Keratinocyte (primary cell): ENCODE measurements at regions not wholly inside any gene's neighbourhood (a gene's known extent, or its start where the extent isn't known, plus 50 kb on each side); places are given as distances from the start of the nearest gene placed in this dataset.

Experiments
- DNase-seq: peaks from one replicate; pipeline ENCODE4 v3.0.0-alpha.2; 2011; ENCODE audit warnings: low read depth, missing footprints, low spot score
- FAIRE-seq: peaks from 2 replicates; lab custom pipeline; 2011; peaks lifted over from hg19 to GRCh38; lab: Jason Lieb, UNC
- H2AFZ ChIP-seq: 2 replicates; pipeline ENCODE4 v1.6.0; 2012; ENCODE audit warnings: low read length, control low read depth, inconsistent platforms; ENCODE audit not compliant: control insufficient read depth
- H3K27ac ChIP-seq: 2 replicates; pipeline ENCODE4 v1.5.1; 2011; ENCODE audit warnings: low read length; ENCODE audit not compliant: control insufficient read depth, insufficient read depth
- H3K27me3 ChIP-seq: 3 replicates; pipeline ENCODE4 v1.6.0; 2011; ENCODE audit warnings: low read length; ENCODE audit not compliant: control insufficient read depth, insufficient read depth; ENCODE audit errors: extremely low read depth
- H3K36me3 ChIP-seq, 2 experiments: 2 replicates in 1 of 2; 3 replicates in 1 of 2; pipeline ENCODE4 v1.5.1; 2011; ENCODE audit warnings: low read length in 2 of 2, mild to moderate bottlenecking in 1 of 2; ENCODE audit not compliant: control insufficient read depth in 2 of 2, insufficient read depth in 2 of 2; ENCODE audit errors: extremely low read depth in 1 of 2
- H3K4me1 ChIP-seq: 3 replicates; pipeline ENCODE4 v1.5.1; 2011; ENCODE audit warnings: low read length; ENCODE audit not compliant: control insufficient read depth, insufficient read depth; ENCODE audit errors: extremely low read depth
- H3K4me2 ChIP-seq: 3 replicates; pipeline ENCODE4 v1.6.0; 2011; ENCODE audit warnings: low read depth, low read length; ENCODE audit not compliant: control insufficient read depth, insufficient read depth; ENCODE audit errors: extremely low read depth
- H3K4me3 ChIP-seq, 3 experiments: fragments of 200-600 bp in 1 of 3; sonication (generic) in 1 of 3; 2 replicates in 2 of 3; 3 replicates in 1 of 3; pipeline ENCODE4 v1.5.1; 2011 to 2016; ENCODE audit warnings: low read length in 3 of 3, mild to moderate bottlenecking in 3 of 3, control low read depth in 2 of 3, inconsistent platforms in 1 of 3, low read depth in 1 of 3, mixed read lengths in 1 of 3, mixed run types in 1 of 3, moderate library complexity in 1 of 3; ENCODE audit not compliant: control insufficient read depth in 2 of 3, insufficient read depth in 2 of 3; ENCODE audit errors: extremely low read depth in 1 of 3
- H3K79me2 ChIP-seq: 2 replicates; pipeline ENCODE4 v1.6.0; 2012; ENCODE audit warnings: low read length; ENCODE audit not compliant: control insufficient read depth, insufficient read depth
- H3K9ac ChIP-seq: 3 replicates; pipeline ENCODE4 v1.6.0; 2011; ENCODE audit warnings: low read length; ENCODE audit not compliant: control insufficient read depth, insufficient read depth; ENCODE audit errors: extremely low read depth
- H3K9me1 ChIP-seq: 3 replicates; pipeline ENCODE4 v1.6.0; 2011; ENCODE audit warnings: low read length; ENCODE audit not compliant: control insufficient read depth, insufficient read depth; ENCODE audit errors: extremely low read depth
- H3K9me3 ChIP-seq: 2 replicates; pipeline ENCODE4 v1.5.1; 2012; ENCODE audit warnings: low read depth, low read length; ENCODE audit not compliant: control insufficient read depth
- H4K20me1 ChIP-seq: 3 replicates; pipeline ENCODE4 v1.6.0; 2011; ENCODE audit warnings: low read length; ENCODE audit not compliant: control insufficient read depth, insufficient read depth; ENCODE audit errors: extremely low read depth
- CTCF ChIP-seq, 3 experiments: IDR thresholded peaks in 1 of 3; conservative IDR thresholded peaks in 1 of 3; optimal IDR thresholded peaks in 1 of 3; 2 replicates in 2 of 3; 3 replicates in 1 of 3; pipeline versions ENCODE3 to v1.5.1; 2011; ENCODE audit warnings: low read length in 3 of 3, mild to moderate bottlenecking in 3 of 3, moderate library complexity in 2 of 3, control low read depth in 1 of 3, inconsistent platforms in 1 of 3; ENCODE audit not compliant: insufficient read depth in 2 of 3; ENCODE audit errors: extremely low read depth in 1 of 3
- EZH2 ChIP-seq: IDR thresholded peaks from one replicate; pipeline ENCODE4 v1.6.1; 2012; ENCODE audit warnings: inconsistent platforms, mild to moderate bottlenecking, low read length, moderate library complexity
- dilution Hi-C: fragments of 300-500 bp; cut with MboI; formaldehyde crosslinking; loops from one replicate; pipeline ENCODE4 v1.7.0; 2020; ENCODE audit warnings: low sequenced_read_pairs; ENCODE audit not compliant: extremely low pct_ligation_motif_present

- H3K9me3 ChIP-seq, result no peaks in the 10 kb centered on the region
- H3K4me2 ChIP-seq, result no peak overlapping the region
Measured at GRCh38 chr2:111669928-111670695, 213.9 kb downstream of the ANAPC1 start.

GRCh38 chr2:111670776-111671175 lies 213.2 kb downstream of the ANAPC1 start:
- Histone ChIP-seq H4K20me1 (no peaks in the 10 kb centered on the region), H2AFZ (no peak overlapping the region), H3K36me3 (no peaks in the 10 kb centered on the region), H3K4me3 (no peak overlapping the region), H3K27ac (no peak overlapping the region), H3K79me2 (no peaks in the 10 kb centered on the region), H3K9me1 (no peaks in the 10 kb centered on the region), H3K27me3 (no peaks in the 10 kb centered on the region), H3K4me2 (no peak overlapping the region), H3K9ac (no peak overlapping the region), H3K9me3 (no peaks in the 10 kb centered on the region), H3K4me1 (no peaks in the 10 kb centered on the region)
- dilution Hi-C loops, result no loop called here
- TF ChIP-seq EZH2, result no peak
- TF ChIP-seq CTCF (optimal IDR thresholded peaks at IDR 0.05 in 1 of 3, IDR thresholded peaks at IDR 0.05 in 1 of 3, conservative IDR thresholded peaks at IDR 0.05 in 1 of 3; ENCODE audit: extremely low read depth in 1 of 3, insufficient read depth in 2 of 3, low read length in 3 of 3), result no peak
- FAIRE-seq (no peak), DNase-seq (no peak)

More at GRCh38 chr2:111669928-111670695, 213.9 kb downstream of the ANAPC1 start:
- H3K36me3 ChIP-seq, result no peaks in the 10 kb centered on the region
- TF ChIP-seq EZH2, result no peak
- no peak for TF ChIP-seq CTCF (optimal IDR thresholded peaks at IDR 0.05 in 1 of 3, IDR thresholded peaks at IDR 0.05 in 1 of 3, conservative IDR thresholded peaks at IDR 0.05 in 1 of 3; ENCODE audit: extremely low read depth in 1 of 3, insufficient read depth in 2 of 3, low read length in 3 of 3)
- no peaks in the 10 kb centered on the region for H3K79me2 ChIP-seq
- H3K4me1 ChIP-seq, result no peaks in the 10 kb centered on the region
- no peak for DNase-seq
- no peaks in the 10 kb centered on the region for H4K20me1 ChIP-seq
- no peak overlapping the region for H3K9ac ChIP-seq
- H3K9me1 ChIP-seq, result no peaks in the 10 kb centered on the region
- no peaks in the 10 kb centered on the region for H3K27me3 ChIP-seq
- dilution Hi-C loops, result no loop called here
- H3K27ac ChIP-seq, result no peak overlapping the region
- H2AFZ ChIP-seq, result no peak overlapping the region
- H3K4me3 ChIP-seq, result no peak overlapping the region
- no peak for FAIRE-seq
